Natural killer cell treated with Interleukin-12 subunit alpha and Interleukin-12 subunit beta and Interleukin-15 and Interleukin-18, amount 100 ng/mL, for 72 hours (primary cell): ENCODE measurements at regions not wholly inside any gene's neighbourhood (a gene's known extent, or its start where the extent isn't known, plus 50 kb on each side); places are given as distances from the start of the nearest gene placed in this dataset.
"Not testable (repeated sequence)": the region's sequence is repeated elsewhere in the genome, so short reads cannot be mapped to it uniquely, and the experiment has no call there.

ENCODE experiments used
- ATAC-seq, 2 donors: fragments of 150-1000 bp; cut with Tn5 transposase in 1 of 2; sonication (Bioruptor Pico), chemical (Tn5 transposase) in 1 of 2; 2 replicates each; pipeline ENCODE4 v1.10.0; 2021
- DNase-seq: peaks from one replicate; pipeline ENCODE4 v3.0.0; 2022; ENCODE audit warnings: low spot score
- H3K27ac Mint-ChIP-seq, 2 donors: 1 replicate in 1 of 2; 2 replicates in 1 of 2; pipeline ENCODE4 v1.8.0; 2022; ENCODE audit warnings: mixed read lengths in 2 of 2, mild to moderate bottlenecking in 1 of 2, moderate library complexity in 1 of 2
- H3K27me3 Mint-ChIP-seq, 2 donors: 1 replicate in 1 of 2; 2 replicates in 1 of 2; pipeline ENCODE4 v1.8.0; 2022; ENCODE audit warnings: mixed read lengths in 2 of 2
- H3K36me3 Mint-ChIP-seq: one replicate; pipeline ENCODE4 v1.8.0; 2022; ENCODE audit warnings: mixed read lengths
- H3K4me1 Mint-ChIP-seq, 2 donors: 1 replicate in 1 of 2; 2 replicates in 1 of 2; pipeline ENCODE4 v1.8.0; 2022; ENCODE audit warnings: low read depth in 2 of 2, mixed read lengths in 2 of 2, mild to moderate bottlenecking in 1 of 2
- H3K4me3 Mint-ChIP-seq: one replicate; pipeline ENCODE4 v1.8.0; 2022; ENCODE audit warnings: mixed read lengths
- H3K9me3 Mint-ChIP-seq: 2 replicates; pipeline ENCODE4 v1.8.0; 2022; ENCODE audit warnings: mixed read lengths

GRCh38 chr2:88802026-88802425 is 110.6 kb downstream of the RPIA start:
- H3K36me3 Mint-ChIP-seq, DNase-seq, H3K9me3 Mint-ChIP-seq, H3K4me3 Mint-ChIP-seq, ATAC-seq, H3K4me1 Mint-ChIP-seq, H3K27ac Mint-ChIP-seq: not testable (repeated sequence)
- peaks cover 12 to 32% of the 10 kb centered on the region in 2 donors for H3K27me3 Mint-ChIP-seq

GRCh38 chr2:88807237-88807962 is 115.9 kb downstream of the RPIA start:
- H3K9me3 Mint-ChIP-seq = no peaks in the 10 kb centered on the region
- DNase-seq = no peak
- no peak overlapping the region for H3K4me3 Mint-ChIP-seq
- H3K36me3 Mint-ChIP-seq = no peaks in the 10 kb centered on the region
- H3K4me1 Mint-ChIP-seq = peaks cover 0 to 3% of the 10 kb centered on the region in 2 donors
- ATAC-seq = peak in 1 of 2 donors; percentile 53
- no peak overlapping the region for H3K27ac Mint-ChIP-seq
- peaks cover 8 to 13% of the 10 kb centered on the region in 2 donors for H3K27me3 Mint-ChIP-seq

GRCh38 chr2:88808083-88808482 is 116.6 kb downstream of the RPIA start:
- ATAC-seq (peak in 1 of 2 donors; percentile 26), DNase-seq (no peak)
- Mint-ChIP-seq H3K4me1 (peaks cover 0 to 3% of the 10 kb centered on the region in 2 donors), H3K36me3 (no peaks in the 10 kb centered on the region), H3K4me3 (no peak overlapping the region), H3K27me3 (peaks cover 8 to 13% of the 10 kb centered on the region in 2 donors), H3K9me3 (no peaks in the 10 kb centered on the region), H3K27ac (no peak overlapping the region)

DNA sequence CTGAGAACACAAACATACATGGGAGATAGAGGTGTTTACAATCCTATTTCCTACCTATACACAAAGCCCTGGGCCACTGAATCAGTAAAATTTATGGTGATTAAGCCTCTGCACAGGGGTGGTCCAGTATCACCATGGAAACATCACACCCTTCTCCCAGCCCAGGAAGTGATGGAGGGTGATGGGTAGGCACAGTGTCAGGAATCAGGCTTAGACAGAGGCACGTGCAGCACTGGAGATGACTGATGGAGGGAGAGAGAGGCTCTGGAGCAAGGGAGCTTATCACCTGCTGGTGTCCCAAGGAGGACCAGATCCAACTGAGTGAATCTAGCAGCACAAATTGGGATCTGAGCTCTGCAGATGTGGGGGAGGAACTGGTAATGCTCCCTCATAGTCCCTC is 117.2 kb downstream of the RPIA start:
- no peak for ATAC-seq
- DNase-seq = no peak
- Mint-ChIP-seq H3K9me3 (no peaks in the 10 kb centered on the region), H3K4me3 (no peak overlapping the region), H3K36me3 (no peaks in the 10 kb centered on the region), H3K27ac (no peak overlapping the region), H3K27me3 (peaks cover 11 to 13% of the 10 kb centered on the region in 2 donors), H3K4me1 (peaks cover 0 to 3% of the 10 kb centered on the region in 2 donors)

GRCh38 chr2:88809216-88809615 is 117.7 kb downstream of the RPIA start:
- Mint-ChIP-seq H3K4me3 (no peak overlapping the region), H3K4me1 (peaks cover 0 to 3% of the 10 kb centered on the region in 2 donors), H3K27ac (no peak overlapping the region), H3K9me3 (no peaks in the 10 kb centered on the region), H3K27me3 (peaks cover 11 to 13% of the 10 kb centered on the region in 2 donors), H3K36me3 (no peaks in the 10 kb centered on the region)
- no peak for DNase-seq
- ATAC-seq = peak in 1 of 2 donors; percentile 5

DNA sequence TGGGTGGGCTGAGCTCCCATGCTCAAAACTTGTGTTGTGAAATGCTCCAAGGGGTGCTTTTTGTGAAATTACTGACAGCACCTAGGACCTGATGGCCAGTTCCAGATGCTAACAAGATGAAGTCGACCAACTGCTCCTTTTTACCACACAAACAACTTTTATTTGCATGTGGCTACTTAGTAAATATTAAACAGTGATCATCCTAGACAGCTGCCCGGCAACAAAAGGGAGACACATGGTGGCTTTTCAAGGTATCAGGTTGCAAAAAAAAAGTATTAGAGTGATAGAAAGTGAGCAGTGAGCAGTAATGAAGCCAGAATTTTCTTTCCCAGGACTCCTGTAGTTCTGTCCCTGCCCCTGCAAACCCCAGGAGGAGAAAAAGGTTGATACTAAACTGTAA is 118.5 kb downstream of the RPIA start:
- Mint-ChIP-seq H3K36me3 (no peaks in the 10 kb centered on the region), H3K4me3 (no peak overlapping the region), H3K27ac (no peak overlapping the region), H3K9me3 (no peaks in the 10 kb centered on the region), H3K27me3 (peaks cover 11 to 13% of the 10 kb centered on the region in 2 donors), H3K4me1 (peaks cover 0 to 3% of the 10 kb centered on the region in 2 donors)
- DNase-seq (no peak), ATAC-seq (no peak)

GRCh38 chr2:88810488-88810887 is 119.0 kb downstream of the RPIA start:
- Mint-ChIP-seq H3K36me3 (no peaks in the 10 kb centered on the region), H3K4me3 (no peak overlapping the region), H3K4me1 (peaks cover 0 to 3% of the 10 kb centered on the region in 2 donors), H3K27ac (no peak overlapping the region), H3K27me3 (peaks cover 11 to 13% of the 10 kb centered on the region in 2 donors), H3K9me3 (no peaks in the 10 kb centered on the region)
- ATAC-seq = no peak
- DNase-seq = no peak

DNA sequence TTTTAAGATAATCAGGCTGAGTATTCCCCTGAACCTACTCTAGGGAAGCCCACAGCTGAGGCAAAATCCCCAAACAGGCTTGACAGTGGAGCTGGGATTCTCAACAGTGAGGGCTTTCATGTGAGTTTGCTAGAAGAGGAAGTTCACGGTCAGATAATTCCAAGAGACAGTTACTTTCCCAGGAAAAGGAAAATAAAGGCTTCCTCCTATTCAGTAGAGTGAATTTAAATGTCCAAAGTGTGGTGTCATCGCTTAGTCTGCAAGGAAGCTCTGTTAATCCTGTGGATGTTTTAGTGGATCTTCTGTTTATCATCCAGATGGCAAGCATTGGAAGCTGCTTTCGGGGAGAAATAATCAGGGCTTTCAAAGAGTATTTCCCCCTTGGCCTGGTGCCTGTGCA is 119.8 kb downstream of the RPIA start:
- Mint-ChIP-seq H3K27me3 (peaks cover 6 to 8% of the 10 kb centered on the region in 2 donors), H3K36me3 (no peaks in the 10 kb centered on the region), H3K9me3 (no peaks in the 10 kb centered on the region), H3K27ac (no peak overlapping the region), H3K4me1 (peaks cover 0 to 3% of the 10 kb centered on the region in 2 donors), H3K4me3 (no peak overlapping the region)
- no peak for DNase-seq
- ATAC-seq = no peak

DNA sequence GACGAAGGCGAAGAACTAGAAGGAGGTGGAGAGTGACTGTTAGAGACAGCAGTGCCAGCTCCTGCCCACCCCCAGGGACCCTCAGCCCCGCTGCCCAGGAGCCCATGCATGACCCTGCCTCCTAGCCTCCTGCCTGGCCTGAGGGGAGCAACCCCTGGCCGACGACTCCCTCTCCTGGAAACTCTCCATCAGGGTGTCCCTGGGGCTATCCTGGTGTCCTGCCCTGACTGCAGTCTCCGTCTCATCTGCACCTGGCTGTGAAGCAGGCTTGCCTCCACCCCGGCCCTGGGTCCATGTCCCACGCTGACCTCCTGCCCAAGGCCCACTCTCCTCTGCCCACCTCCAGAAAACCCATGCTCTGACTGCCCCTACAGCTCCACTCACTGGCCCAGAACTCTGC is 120.2 kb downstream of the RPIA start:
- Mint-ChIP-seq H3K27ac (no peak overlapping the region), H3K9me3 (no peaks in the 10 kb centered on the region), H3K4me1 (peaks cover 0 to 3% of the 10 kb centered on the region in 2 donors), H3K4me3 (no peak overlapping the region), H3K36me3 (no peaks in the 10 kb centered on the region), H3K27me3 (peaks cover 6 to 8% of the 10 kb centered on the region in 2 donors)
- no peak for ATAC-seq
- DNase-seq = no peak

DNA sequence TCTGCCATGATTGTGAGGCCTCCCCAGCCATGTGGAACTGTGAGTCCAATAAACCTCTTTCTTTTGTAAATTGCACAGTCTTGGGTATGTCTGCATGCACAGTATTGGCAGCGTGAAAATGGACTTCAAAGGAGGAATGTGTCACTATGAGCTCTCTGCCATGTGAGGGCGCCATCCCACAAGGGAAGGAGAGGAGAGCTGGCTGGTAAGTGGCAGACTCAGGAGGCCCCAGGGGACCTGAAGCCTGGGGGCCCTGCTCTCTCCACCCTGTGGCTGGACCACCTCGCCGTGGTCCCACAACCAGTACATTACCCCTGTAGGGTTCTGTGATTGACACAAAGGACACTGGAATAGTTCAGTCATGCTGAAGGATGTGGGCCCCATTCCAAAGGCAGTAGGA is 122.1 kb downstream of the RPIA start:
- H3K9me3 Mint-ChIP-seq = no peaks in the 10 kb centered on the region
- H3K4me1 Mint-ChIP-seq = no peaks in the 10 kb centered on the region
- H3K4me3 Mint-ChIP-seq = no peak overlapping the region
- no peak overlapping the region for H3K27ac Mint-ChIP-seq
- peaks cover 0 to 10% of the 10 kb centered on the region in 2 donors for H3K27me3 Mint-ChIP-seq
- ATAC-seq (peak in 1 of 2 donors; percentile 38), DNase-seq (no peak)
- no peaks in the 10 kb centered on the region for H3K36me3 Mint-ChIP-seq

- ATAC-seq (no peak), DNase-seq (no peak)
- peaks cover under 1 to 10% of the 10 kb centered on the region in 2 donors for H3K27me3 Mint-ChIP-seq
- H3K36me3 Mint-ChIP-seq = no peaks in the 10 kb centered on the region
- no peak overlapping the region for H3K4me3 Mint-ChIP-seq
- H3K27ac Mint-ChIP-seq = no peak overlapping the region
- H3K9me3 Mint-ChIP-seq = no peaks in the 10 kb centered on the region
- H3K4me1 Mint-ChIP-seq = no peaks in the 10 kb centered on the region
Measured at GRCh38 chr2:88815282-88815681, 123.8 kb downstream of the RPIA start.

- Mint-ChIP-seq H3K9me3 (no peaks in the 10 kb centered on the region), H3K36me3 (no peaks in the 10 kb centered on the region), H3K4me3 (no peak overlapping the region), H3K27ac (no peak overlapping the region), H3K4me1 (no peaks in the 10 kb centered on the region), H3K27me3 (peaks cover 5 to 10% of the 10 kb centered on the region in 2 donors)
- DNase-seq (no peak), ATAC-seq (no peak)
Measured at GRCh38 chr2:88815697-88816096, 124.2 kb downstream of the RPIA start.

DNA sequence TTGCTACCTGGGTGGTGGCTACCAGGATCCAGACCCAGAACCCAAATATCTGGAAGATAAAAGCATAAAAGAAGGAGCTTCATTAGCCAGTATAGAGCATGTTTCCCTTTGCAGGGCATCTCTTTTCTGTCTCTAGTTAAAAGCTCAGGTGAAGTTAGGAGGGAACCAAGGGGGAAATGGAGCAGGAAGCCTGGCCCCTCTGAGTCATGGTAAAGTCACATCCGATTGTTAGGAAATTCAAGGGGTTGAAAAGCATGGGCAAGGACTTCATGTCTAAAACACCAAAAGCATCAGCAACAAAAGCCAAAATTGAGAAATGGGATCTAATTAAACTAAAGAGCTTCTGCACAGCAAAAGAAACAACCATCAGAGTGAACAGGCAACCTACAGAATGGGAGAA is 126.9 kb downstream of the RPIA start:
- H3K36me3 Mint-ChIP-seq = no peaks in the 10 kb centered on the region
- ATAC-seq = no peak
- H3K9me3 Mint-ChIP-seq = no peaks in the 10 kb centered on the region
- H3K27me3 Mint-ChIP-seq = peaks cover 6 to 9% of the 10 kb centered on the region in 2 donors
- H3K27ac Mint-ChIP-seq = no peak overlapping the region
- H3K4me1 Mint-ChIP-seq = no peaks in the 10 kb centered on the region
- no peak for DNase-seq
- H3K4me3 Mint-ChIP-seq = no peak overlapping the region

DNA sequence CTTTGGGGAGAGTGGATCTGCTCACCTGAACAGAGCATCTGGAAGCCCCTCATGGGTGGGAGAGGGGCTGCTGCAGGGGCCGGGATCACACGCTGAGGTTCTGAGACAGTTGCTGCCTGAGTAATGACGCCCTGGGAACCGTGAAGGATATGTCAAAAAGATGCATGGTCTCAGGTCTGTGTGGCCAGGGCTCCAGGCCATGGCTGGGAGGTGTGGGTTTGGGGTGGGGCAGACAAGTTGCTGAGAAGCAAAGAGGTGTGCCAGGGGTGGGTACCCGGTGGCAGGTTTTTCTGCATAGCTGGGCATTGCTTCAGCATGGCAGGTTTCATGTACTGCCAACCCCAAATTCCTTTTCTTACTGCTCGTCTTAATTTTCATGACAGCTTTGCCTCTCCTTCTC is 133.5 kb downstream of the RPIA start:
- H3K4me1 Mint-ChIP-seq = no peaks in the 10 kb centered on the region
- H3K36me3 Mint-ChIP-seq = no peaks in the 10 kb centered on the region
- no peak overlapping the region for H3K4me3 Mint-ChIP-seq
- no peak for DNase-seq
- H3K9me3 Mint-ChIP-seq = no peaks in the 10 kb centered on the region
- H3K27ac Mint-ChIP-seq = no peak overlapping the region
- ATAC-seq = no peak
- peaks cover 7 to 15% of the 10 kb centered on the region in 2 donors for H3K27me3 Mint-ChIP-seq

DNA sequence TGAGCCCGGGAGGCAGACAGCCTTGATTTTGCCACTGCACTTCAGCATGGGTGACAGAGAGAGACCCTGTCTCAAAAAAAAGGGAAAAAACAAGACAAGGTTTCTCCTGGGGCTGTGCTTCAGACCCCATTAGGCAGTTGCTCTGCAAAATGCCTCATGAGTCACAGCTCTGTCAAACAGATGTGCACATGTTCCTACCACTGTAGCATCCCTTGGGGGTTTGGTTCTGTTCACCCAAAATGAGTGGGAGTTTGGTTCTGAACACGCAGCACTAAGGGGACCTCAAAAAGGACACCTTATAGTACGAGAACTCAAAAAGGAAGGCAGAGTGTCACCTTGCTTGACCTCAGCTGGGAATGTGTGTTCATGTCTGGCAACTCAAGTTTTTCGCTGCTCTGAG is 134.9 kb downstream of the RPIA start:
- no peaks in the 10 kb centered on the region for H3K4me1 Mint-ChIP-seq
- peaks cover 7 to 9% of the 10 kb centered on the region in 2 donors for H3K27me3 Mint-ChIP-seq
- no peaks in the 10 kb centered on the region for H3K9me3 Mint-ChIP-seq

More for the DNA sequence above, 134.9 kb downstream of the RPIA start:
- H3K27ac Mint-ChIP-seq = no peak overlapping the region
- DNase-seq (no peak), ATAC-seq (no peak)
- H3K4me3 Mint-ChIP-seq = no peak overlapping the region
- no peaks in the 10 kb centered on the region for H3K36me3 Mint-ChIP-seq
